NCI-H526 treated with DMSO at 0.1 percent for 48 hours (cell line): ENCODE measurements at regions not wholly inside any gene's neighbourhood (a gene's known extent, or its start where the extent isn't known, plus 50 kb on each side); places are given as distances from the start of the nearest gene placed in this dataset.

ENCODE experiments used
- DNase-seq: peaks from one replicate; lab custom pipeline; 2025; lab: John Stamatoyannopoulos, UW

- no peak for DNase-seq
Measured at GRCh38 chr3:13173186-13173585, 100.0 kb upstream of the IQSEC1 start.

- DNase-seq = no peak
Measured at GRCh38 chr3:13172644-13173013, 99.4 kb upstream of the IQSEC1 start.

GRCh38 chr3:13171704-13172643 is 98.7 kb upstream of the IQSEC1 start:
- no peak for DNase-seq

DNA sequence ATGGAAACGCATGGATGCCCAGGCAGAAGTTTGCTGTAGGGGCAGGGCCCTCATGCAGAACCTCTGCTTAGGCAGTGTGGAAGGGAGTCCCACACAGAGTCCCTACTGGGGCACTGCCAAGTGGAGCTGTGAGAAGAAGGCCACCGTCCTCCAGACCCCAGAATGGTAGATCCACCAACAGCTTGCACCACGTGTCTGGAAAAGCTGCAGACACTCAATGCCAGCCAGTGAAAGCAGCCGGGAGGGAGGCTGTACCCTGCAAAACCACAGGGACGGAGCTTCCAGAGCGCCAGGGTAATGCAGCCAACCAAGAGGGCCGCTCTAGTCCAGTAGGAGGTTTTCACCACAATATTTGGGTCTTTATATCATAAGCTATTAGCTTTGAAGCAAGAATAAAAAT is 97.1 kb upstream of the IQSEC1 start:
- no peak for DNase-seq

- no peak for DNase-seq
Measured at GRCh38 chr3:13168391-13168790, 95.2 kb upstream of the IQSEC1 start.

GRCh38 chr3:13167829-13168228 is 94.6 kb upstream of the IQSEC1 start:
- no peak for DNase-seq

DNA sequence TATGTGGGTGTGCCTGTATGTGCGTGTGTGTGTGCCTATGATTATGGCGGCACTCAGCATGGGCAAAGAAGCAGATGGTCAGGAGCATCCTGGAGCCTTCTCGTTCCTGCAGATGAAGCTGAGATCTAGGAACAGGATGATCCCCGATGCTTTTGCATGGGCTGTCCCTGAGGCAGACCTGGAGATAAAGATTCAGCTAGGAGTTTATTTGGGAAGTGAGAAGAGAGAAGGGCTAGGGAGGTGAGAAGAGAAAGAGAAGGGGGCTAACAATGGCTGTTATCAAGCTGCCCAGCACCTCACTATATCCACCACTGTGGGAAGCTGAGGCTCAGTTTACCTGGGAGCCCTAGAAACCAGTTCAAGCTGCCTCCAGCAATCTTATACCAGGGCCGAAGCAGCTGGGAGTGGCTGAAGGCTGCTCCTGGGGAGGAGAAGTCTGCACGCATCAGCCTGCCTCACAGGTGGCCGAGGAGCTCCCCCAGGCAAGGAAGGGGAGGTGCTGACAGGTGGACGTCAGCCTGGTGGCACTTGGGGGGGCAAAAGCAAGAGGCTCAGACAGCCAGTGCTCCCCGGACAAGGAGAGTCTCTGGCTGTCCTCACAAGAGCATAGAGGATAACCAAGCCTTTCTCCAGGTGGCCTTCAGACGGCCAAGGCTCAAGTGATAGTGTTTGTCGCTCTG is 94.0 kb upstream of the IQSEC1 start:
- DNase-seq = no peak

DNA sequence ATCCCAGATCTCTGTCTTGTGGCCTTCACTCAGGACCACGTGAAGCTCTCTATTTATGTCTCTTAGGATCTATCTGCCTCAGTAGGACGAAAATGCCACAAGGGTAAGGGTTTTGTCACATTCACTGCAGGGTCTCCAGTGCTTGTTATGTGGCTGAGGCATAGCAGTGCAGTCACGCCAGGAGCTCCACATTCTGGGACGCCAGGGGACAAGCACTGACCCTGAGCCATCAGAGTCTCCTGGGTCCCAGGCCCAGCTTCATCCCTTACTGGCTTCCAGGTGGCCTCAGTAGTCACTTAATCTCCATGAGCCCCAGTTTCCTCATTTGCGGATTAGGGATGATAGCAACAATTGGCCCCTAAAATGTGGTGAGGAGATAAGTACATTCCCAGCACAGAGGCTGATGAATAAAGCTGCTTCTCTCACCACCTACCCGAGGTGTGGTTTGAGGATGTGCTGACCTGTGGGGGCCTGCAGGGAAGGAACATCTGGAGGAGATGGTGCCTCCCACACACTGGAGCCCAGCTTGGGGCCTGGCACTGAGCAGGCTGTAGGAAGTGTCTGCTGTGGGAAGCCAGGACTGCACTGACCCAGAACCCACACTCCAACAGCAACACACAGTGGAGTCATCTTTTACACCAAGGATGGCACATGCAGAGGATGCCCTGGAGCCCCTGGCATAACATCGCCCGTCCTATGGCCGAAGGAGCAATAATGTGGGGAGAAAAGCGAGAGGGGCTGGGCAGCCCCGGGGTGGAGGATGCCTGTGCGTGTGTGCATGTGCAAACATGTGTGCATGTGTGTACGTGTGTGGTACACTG is 93.2 kb upstream of the IQSEC1 start:
- no peak for DNase-seq

DNA sequence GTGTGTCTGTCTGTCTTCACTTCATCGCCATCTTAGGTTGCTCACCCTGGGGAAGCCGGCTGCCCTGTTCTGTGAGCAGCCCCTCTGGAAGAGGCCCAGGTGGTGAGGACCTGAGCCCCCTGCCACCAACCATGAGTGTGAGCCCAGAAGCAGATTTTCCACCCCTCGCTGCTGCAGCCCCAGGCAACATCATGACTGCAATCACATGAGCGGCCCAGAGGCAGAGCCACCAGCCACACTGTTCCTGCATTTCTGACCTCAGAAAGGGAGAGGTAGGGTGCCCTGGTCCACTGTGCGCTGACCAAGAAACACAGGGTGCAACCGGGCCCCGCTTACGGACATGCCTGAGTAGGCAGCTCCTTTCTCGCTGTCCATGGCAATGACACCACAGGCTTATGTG is 92.3 kb upstream of the IQSEC1 start:
- no peak for DNase-seq

GRCh38 chr3:13164893-13165492 is 91.8 kb upstream of the IQSEC1 start:
- DNase-seq = no peak

DNA sequence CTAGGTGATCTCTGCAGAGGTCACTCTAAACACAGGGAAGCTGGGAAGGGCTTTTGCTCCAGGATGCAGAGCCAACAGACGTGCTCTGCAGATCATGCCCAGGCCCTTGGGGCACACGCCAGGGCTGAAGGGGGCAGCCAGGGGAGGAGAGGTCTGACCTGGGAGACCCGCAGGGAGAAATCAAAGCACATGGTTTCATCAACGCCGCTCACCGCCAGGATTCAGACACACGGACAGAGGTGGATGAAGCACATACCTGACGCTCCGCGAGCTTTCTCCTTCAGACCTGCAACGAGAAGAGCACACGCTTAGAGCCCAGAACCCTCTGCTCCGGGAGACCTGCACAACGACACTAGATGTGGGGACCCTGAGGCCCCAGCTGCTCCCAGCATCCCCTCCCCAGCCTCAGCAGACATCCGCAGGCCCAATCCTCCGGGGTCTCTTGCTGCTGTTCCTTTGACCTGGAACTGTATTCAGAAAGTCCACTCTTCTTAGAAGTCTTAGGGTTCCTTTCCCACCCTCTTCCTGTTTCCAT is 90.7 kb upstream of the IQSEC1 start:
- DNase-seq = no peak

GRCh38 chr3:13162549-13163320 is 89.5 kb upstream of the IQSEC1 start:
- DNase-seq = no peak

- DNase-seq = no peak
Measured at GRCh38 chr3:13161771-13162535, 88.7 kb upstream of the IQSEC1 start.

DNA sequence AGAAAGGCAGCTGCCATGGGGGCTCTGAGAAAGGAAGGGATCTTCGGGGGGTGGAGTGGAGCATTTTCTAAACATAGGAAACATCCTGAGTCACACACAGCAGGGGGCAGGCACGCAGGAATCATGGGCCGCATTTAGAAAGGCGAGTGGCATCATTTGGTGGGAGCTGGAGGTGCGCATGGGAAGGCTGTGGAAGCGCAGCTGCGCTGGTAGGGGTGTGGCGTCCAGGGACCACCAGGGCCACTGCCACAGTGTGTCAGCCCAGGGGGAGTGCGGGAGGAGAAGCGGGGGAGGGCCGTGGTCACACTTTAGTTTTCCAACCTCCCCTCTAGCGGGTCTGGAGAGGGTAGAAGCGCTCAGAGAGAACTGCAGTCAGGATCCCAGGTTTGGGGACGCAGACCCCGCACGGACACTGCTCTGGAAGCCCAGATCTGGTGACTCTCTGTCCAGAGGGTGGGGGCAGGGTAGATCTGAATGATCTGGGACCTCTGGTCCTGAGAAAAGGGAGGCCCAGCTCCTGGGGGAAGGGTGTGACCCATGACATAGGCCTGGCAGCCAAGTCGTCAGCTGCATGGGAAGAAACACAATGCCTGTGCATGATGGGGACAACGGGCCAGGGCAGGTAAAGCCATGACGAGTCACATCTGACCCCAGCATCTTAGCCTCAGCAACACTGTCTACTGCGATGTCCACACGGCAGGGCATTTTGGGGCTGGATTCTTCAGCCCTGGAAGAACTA is 88.0 kb upstream of the IQSEC1 start:
- no peak for DNase-seq

DNA sequence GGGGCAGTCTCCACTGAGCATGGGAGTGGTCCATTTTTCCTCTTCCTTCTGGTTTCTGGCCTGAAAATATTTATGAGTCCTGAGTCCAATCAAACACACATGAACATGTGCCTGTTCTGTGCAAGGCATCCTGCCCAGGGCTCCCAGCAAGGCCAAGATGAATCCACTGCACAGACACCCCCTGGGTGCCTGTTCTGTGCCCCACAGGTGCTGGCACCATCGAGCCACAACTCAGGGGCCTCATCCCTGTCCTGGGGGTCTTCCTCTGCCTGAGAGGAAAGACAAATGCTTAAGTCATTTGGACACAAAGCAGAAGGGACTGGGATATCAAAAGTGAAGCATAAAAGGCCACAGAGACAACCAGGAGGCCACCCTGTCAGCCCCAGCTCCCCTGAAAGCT is 87.4 kb upstream of the IQSEC1 start:
- no peak for DNase-seq

GRCh38 chr3:13159890-13160289 is 86.7 kb upstream of the IQSEC1 start:
- DNase-seq = no peak

GRCh38 chr3:13158871-13159270 is 85.6 kb upstream of the IQSEC1 start:
- DNase-seq = no peak

DNA sequence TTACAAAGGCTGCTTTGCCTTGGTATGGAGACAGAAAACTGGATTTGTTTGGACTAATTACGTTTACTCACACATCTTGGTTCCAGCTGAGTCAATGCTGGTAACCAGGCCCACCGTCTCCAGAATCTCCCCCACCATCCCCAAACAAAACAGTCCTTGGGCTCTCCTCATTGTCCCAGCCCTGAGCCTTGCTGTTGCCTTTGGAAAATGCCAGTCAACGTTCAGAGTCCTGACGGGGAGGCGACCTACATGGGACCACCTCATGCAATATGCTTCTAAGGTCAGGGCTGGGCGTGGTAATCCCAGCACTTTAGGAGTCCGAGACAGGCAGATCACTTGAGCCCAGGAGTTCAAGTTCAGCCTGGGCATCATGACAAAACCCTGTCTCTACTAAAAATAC is 85.2 kb upstream of the IQSEC1 start:
- no peak for DNase-seq

- DNase-seq = no peak
Measured at GRCh38 chr3:13157986-13158385, 84.8 kb upstream of the IQSEC1 start.
